GM12891 (cell line): ENCODE measurements at regions not wholly inside any gene's neighbourhood (a gene's known extent, or its start where the extent isn't known, plus 50 kb on each side); places are given as distances from the start of the nearest gene placed in this dataset.

Source experiments
- DNase-seq: peaks from one replicate; pipeline ENCODE4 v3.0.0; 2011; ENCODE audit warnings: low spot score; ENCODE audit not compliant: insufficient read length
- FAIRE-seq: peaks from 2 replicates; lab custom pipeline; 2011; peaks lifted over from hg19 to GRCh38; lab: Jason Lieb, UNC
- PAX5 ChIP-seq: IDR thresholded peaks from 2 replicates; pipeline ENCODE4 v1.6.1; 2011; ENCODE audit warnings: low read length, moderate library complexity, mild to moderate bottlenecking; ENCODE audit not compliant: insufficient read depth, severe bottlenecking
- POLR2A ChIP-seq: IDR thresholded peaks from 2 replicates; pipeline ENCODE4 v1.6.1; 2011; ENCODE audit warnings: low read depth, low read length, control low read depth
- POLR2AphosphoS5 ChIP-seq: IDR thresholded peaks from 2 replicates; pipeline ENCODE4 v1.6.1; 2011; ENCODE audit warnings: low read depth, low read length, control low read depth
- POU2F2 ChIP-seq: IDR thresholded peaks from 2 replicates; pipeline ENCODE4 v1.6.1; 2011; ENCODE audit warnings: low read depth, mild to moderate bottlenecking, control low read depth, low read length, moderate library complexity
- SPI1 ChIP-seq: IDR thresholded peaks from 2 replicates; pipeline ENCODE4 v1.6.1; 2011; ENCODE audit warnings: low read depth, low read length, control low read depth
- TAF1 ChIP-seq: IDR thresholded peaks from 2 replicates; pipeline ENCODE4 v1.6.1; 2011; ENCODE audit warnings: low read depth, low read length, control low read depth

DNA sequence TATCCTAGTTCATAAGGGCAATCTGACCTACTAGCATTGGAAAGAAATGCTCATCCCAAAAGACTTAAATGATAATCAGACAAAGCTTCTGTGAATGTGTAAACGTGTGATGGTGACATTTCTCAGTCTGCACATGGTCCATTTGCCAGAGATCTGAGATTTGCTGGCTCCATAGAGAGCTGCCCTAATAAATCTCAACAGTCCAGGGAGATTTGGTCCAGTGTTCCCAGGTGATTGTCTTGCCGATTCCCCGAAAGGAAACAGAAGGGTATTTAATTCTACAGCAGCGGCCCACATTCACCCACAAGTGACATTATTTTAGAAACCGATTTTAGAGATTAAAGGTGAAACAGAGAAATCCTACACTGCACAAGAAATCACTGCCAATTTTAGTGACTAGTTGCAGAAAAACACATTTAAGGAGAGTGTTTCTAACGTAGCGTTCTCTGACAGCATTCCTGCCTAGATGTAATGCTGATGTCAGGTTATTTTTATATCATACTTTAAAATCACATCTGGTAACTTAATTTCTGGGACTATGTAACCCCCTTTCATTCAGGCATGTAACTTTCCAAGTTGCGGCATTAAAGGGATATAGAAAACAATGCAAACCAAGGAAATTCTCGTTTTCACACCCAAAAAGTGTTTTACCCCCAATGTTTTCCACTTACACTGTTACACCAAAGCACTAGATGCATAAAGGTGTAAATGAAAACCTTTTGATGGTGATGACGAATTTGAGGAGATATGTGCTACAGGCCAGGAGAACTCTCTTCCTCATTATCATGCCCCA lies 231.9 kb upstream of the FN1 start:
- no peak for FAIRE-seq
- no peak for DNase-seq
- TF ChIP-seq POU2F2 (no peak), POLR2A (no peak), POLR2AphosphoS5 (no peak), PAX5 (no peak), SPI1 (no peak), TAF1 (no peak)

- no peak for TF ChIP-seq SPI1
- no peak for TF ChIP-seq PAX5
- no peak for TF ChIP-seq POLR2A
- TF ChIP-seq TAF1 = no peak
- TF ChIP-seq POLR2AphosphoS5 = no peak
- no peak for TF ChIP-seq POU2F2
- FAIRE-seq (no peak), DNase-seq (no peak)
These were observed 229.1 kb upstream of the FN1 start for GRCh38 chr2:215664847-215665525.

GRCh38 chr2:215662715-215663114 lies 226.8 kb upstream of the FN1 start:
- DNase-seq (no peak), FAIRE-seq (no peak)
- TF ChIP-seq SPI1 (no peak), TAF1 (no peak), POLR2AphosphoS5 (no peak), POLR2A (no peak), PAX5 (no peak), POU2F2 (no peak)

GRCh38 chr2:215660687-215661086 lies 224.8 kb upstream of the FN1 start:
- DNase-seq = no peak
- TF ChIP-seq TAF1 (no peak), SPI1 (no peak), POLR2A (no peak), POLR2AphosphoS5 (no peak), PAX5 (no peak), POU2F2 (no peak)
- FAIRE-seq = no peak

DNA sequence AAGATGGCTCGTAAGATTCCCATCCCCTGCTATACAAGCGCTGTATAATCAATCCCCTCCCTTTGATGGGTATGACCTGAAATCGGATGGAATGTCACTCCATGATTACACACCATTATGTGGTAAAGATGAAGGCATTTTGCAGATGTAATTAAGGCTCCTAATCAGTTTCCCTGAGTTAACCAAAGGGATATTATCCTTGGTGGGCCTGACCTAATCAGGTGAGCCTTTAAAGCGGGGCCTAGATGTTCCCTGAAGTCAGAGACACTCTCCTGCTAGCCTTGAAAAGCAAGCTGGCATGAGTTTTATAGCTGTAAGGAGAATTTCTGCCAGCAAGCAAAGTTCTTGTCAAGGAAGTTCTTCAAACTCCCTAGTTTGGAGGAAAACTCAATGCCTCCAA lies 223.8 kb upstream of the FN1 start:
- DNase-seq (no peak), FAIRE-seq (no peak)
- TF ChIP-seq POU2F2 = no peak
- TF ChIP-seq TAF1 = no peak
- TF ChIP-seq POLR2AphosphoS5 = no peak
- TF ChIP-seq SPI1 = no peak
- no peak for TF ChIP-seq PAX5
- no peak for TF ChIP-seq POLR2A

GRCh38 chr2:215658635-215659305 lies 222.9 kb upstream of the FN1 start:
- no peak for DNase-seq
- TF ChIP-seq POLR2AphosphoS5 (no peak), POU2F2 (no peak), POLR2A (no peak), SPI1 (no peak), PAX5 (no peak), TAF1 (no peak)
- no peak for FAIRE-seq

DNA sequence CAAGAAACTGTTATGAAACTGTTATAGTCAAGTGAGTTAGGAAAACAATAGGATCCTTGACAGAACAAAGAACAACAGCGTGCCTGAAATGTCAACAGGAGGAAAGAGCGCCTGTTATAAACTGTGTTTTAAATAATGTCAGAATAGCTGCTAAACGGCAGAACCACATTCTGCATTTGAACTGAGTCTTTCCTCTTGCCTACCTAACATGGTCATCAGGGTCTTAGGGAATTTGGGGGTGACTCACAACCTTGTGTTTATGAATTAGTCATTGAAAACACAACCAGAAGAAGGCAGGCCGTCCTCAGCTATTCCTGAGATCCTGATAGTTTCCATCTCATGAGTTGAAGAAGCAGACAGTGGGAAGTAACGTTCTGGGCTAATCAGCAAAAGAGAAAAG lies 222.0 kb upstream of the FN1 start:
- TF ChIP-seq SPI1 (no peak), TAF1 (no peak), POU2F2 (no peak), POLR2A (no peak), POLR2AphosphoS5 (no peak), PAX5 (no peak)
- DNase-seq = no peak
- FAIRE-seq = no peak

DNA sequence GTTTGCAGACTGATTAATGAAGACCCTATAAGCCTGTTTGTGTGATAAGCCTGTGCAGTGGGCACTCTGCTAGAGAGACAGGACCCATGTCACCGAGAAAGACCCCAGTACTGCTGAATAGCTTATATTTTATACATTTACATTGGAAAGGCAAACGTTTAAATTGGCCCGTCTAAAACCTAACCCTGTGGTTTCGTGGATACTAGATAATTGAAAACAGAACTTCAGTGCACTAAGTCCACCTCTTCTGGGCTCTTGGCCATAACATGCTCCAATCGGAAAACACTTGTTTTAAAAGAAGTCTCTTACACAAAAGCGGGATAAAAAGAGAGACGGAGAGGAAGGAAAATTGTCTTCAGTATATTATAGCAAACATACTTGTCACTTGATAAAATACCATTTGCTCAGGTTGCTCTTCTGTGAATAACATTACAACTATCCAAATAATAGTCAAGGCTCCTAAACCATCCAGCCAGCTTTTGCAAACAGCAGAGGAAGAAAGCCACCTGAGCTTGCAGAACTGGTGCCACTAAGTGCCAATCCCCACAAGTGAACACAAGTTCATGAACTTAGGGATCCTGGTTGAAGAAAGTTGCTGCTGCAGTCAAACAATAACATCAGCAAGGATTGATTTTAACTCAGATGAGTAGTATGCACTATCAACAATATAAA lies 218.4 kb upstream of the FN1 start:
- FAIRE-seq (no peak), DNase-seq (no peak)
- TF ChIP-seq SPI1 (no peak), POLR2A (no peak), POU2F2 (no peak), POLR2AphosphoS5 (no peak), PAX5 (no peak), TAF1 (no peak)

- DNase-seq (no peak), FAIRE-seq (peak; percentile 23)
- no peak for TF ChIP-seq POLR2AphosphoS5
- TF ChIP-seq SPI1 = no peak
- TF ChIP-seq POU2F2 = no peak
These were observed 217.6 kb upstream of the FN1 start for GRCh38 chr2:215653344-215654030.
